ENCODE measurements at regions not wholly inside any gene's neighbourhood (a gene's known extent, or its start where the extent isn't known, plus 50 kb on each side); places are given as distances from the start of the nearest gene placed in this dataset.

GRCh38 chr3:126270145-126270811 lies 86.9 kb downstream of the KLF15 start:
- TF ChIP-seq CTCF (IDR thresholded peaks at IDR 0.05) = no peak

GRCh38 chr3:126269354-126269753 lies 87.9 kb downstream of the KLF15 start:
- TF ChIP-seq CTCF (IDR thresholded peaks at IDR 0.05) = no peak

GRCh38 chr3:126268866-126269265 lies 88.3 kb downstream of the KLF15 start:
- no peak for TF ChIP-seq CTCF (IDR thresholded peaks at IDR 0.05)

GRCh38 chr3:126267976-126268615 lies 87.7 kb upstream of the ALDH1L1 start:
- TF ChIP-seq CTCF (IDR thresholded peaks at IDR 0.05) = no peak

- TF ChIP-seq CTCF (IDR thresholded peaks at IDR 0.05) = no peak
These were observed 87.0 kb upstream of the ALDH1L1 start for GRCh38 chr3:126267169-126267975.

- no peak for TF ChIP-seq CTCF (IDR thresholded peaks at IDR 0.05)
These were observed 86.4 kb upstream of the ALDH1L1 start for GRCh38 chr3:126266850-126267168.

GRCh38 chr3:126266291-126266840 lies 86.0 kb upstream of the ALDH1L1 start:
- TF ChIP-seq CTCF (IDR thresholded peaks at IDR 0.05) = no peak
